Omental fat pad (tissue), 3 donors: ENCODE measurements at regions not wholly inside any gene's neighbourhood (a gene's known extent, or its start where the extent isn't known, plus 50 kb on each side); places are given as distances from the start of the nearest gene placed in this dataset.
A peak's percentile ranks its signal among the peaks of the same experiment; 100 is the strongest.

Source experiments
- ATAC-seq: fragments of 150-250 bp; one replicate; pipeline ENCODE4 v1.9.1; 2016; ENCODE audit warnings: mild to moderate bottlenecking, moderate library complexity; ENCODE audit not compliant: low FRiP score
- DNase-seq: peaks from one replicate; pipeline ENCODE4 v3.0.0-alpha.2; 2019; ENCODE audit warnings: low spot score
- TF ChIP-seq, protein P1 (sequence below), 3 donors: fragments of 450-650 bp; IDR thresholded peaks; one replicate each; pipeline ENCODE4 v1.5.1; 2016 to 2017; ENCODE audit warnings: antibody characterized with exemption in 3 of 3, mild to moderate bottlenecking in 3 of 3, moderate library complexity in 2 of 3

GRCh38 chr2:67840460-67841068 lies 222.2 kb downstream of the C1D start:
- TF ChIP-seq, protein P1, sequence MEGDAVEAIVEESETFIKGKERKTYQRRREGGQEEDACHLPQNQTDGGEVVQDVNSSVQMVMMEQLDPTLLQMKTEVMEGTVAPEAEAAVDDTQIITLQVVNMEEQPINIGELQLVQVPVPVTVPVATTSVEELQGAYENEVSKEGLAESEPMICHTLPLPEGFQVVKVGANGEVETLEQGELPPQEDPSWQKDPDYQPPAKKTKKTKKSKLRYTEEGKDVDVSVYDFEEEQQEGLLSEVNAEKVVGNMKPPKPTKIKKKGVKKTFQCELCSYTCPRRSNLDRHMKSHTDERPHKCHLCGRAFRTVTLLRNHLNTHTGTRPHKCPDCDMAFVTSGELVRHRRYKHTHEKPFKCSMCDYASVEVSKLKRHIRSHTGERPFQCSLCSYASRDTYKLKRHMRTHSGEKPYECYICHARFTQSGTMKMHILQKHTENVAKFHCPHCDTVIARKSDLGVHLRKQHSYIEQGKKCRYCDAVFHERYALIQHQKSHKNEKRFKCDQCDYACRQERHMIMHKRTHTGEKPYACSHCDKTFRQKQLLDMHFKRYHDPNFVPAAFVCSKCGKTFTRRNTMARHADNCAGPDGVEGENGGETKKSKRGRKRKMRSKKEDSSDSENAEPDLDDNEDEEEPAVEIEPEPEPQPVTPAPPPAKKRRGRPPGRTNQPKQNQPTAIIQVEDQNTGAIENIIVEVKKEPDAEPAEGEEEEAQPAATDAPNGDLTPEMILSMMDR (IDR thresholded peaks at IDR 0.05), result no peak
- DNase-seq (peak; percentile 37), ATAC-seq (peak; percentile 88)

DNA sequence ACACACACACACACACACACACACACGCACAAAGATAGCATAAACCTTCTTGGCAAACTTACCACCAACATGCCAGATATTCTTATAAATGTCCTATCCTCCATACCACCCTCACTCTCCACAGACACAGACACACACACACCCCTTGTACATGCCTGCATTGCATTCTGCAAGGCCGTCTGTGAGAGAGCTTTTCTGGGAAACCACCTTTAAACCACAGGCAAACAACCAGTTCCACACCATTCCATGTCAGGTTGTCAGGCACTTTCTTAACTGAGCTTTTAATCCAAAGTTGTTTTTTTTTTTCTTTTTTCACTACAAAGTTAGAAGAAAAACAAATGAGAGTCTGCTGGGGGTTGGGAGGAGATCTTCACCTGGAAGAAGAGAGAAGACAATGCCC lies 221.1 kb downstream of the C1D start:
- DNase-seq (no peak), ATAC-seq (no peak)
- TF ChIP-seq, protein P1 (IDR thresholded peaks at IDR 0.05), result no peak

DNA sequence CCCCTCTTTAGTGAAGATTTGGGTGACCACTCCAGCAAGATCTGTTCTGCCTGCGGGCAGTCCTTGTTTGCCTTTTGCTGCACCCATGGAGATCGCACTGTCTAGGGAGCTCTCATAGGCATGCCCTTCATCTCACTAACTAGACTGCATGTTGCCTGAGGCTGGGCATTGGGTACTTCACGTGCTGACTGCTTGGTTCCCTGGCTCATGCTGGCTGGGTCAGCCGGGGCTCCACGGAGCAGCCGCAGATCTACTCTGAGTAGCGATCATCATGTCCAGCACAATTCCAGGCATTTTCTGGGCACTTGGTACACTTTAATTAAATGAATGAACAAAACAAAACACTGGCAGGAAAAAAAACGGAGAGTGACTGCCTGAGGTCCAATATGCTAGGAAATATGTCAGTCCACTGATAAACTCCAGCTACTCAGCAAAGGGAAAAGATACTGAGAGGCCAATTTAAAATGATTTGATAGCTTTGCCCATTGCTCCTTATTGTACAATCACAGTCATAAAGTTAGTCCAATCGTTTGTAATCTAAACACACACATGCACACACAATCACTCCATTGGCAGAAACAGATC lies 220.3 kb downstream of the C1D start:
- TF ChIP-seq, protein P1 (IDR thresholded peaks at IDR 0.05), result no peak
- no peak for ATAC-seq
- DNase-seq, result no peak

- no peak for ATAC-seq
- TF ChIP-seq, protein P1 (IDR thresholded peaks at IDR 0.05), result no peak
Observed at GRCh38 chr2:67844024-67844540, 218.7 kb downstream of the C1D start.

DNA sequence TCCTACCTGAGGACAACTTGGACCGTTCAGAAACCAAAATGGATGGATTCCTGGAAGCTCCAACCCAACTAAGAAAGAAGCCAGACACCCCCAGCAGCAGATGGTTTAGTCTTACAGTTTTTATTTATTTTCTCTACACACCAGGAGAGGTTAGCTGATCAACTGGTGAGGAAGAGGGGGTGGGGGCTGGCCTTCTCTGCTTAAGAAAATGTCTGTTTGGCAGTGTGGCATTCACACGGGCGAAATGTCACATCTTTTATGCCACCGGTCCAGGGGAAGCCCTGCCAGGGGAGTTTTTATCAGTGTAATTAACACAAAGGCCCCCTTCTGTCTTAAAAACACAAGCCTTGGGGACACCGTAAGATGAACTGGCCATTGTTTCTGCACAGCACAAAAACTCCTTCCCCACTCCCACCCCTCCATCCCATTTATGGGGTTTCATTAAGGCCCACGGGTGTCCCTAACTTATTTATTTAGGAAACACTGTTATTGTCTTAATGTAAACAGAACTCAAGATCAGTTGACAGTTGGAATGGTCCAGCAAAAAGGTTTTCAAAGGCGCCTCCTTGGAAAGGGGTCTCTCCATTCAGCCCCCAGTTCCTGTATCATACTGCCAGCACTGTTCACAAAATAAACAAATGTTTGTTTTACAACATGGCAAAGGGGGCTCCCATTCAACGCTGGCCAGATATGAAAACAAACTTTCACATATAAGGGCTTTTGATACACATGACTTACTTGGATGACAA lies 217.0 kb downstream of the C1D start:
- TF ChIP-seq, protein P1 (IDR thresholded peaks at IDR 0.05), result no peak
- ATAC-seq (peak; percentile 11), DNase-seq (no peak)

More at GRCh38 chr2:67844024-67844540, 218.7 kb downstream of the C1D start:
- no peak for DNase-seq

- ATAC-seq (peak; percentile 83), DNase-seq (peak; percentile 62)
- TF ChIP-seq, protein P1 (IDR thresholded peaks at IDR 0.05), result no peak
Observed at GRCh38 chr2:67846370-67847070, 216.3 kb downstream of the C1D start.
